ENCODE measurements at regions not wholly inside any gene's neighbourhood (a gene's known extent, or its start where the extent isn't known, plus 50 kb on each side); places are given as distances from the start of the nearest gene placed in this dataset.

GRCh38 chr11:37378958-37379357 is 780.9 kb upstream of the RAG2 start:
- FAIRE-seq (no peak), ATAC-seq (no peak), DNase-seq (ENCODE audit: low read depth, low spot score) (no peak)
- Histone ChIP-seq H3K9ac (ENCODE audit: control insufficient read depth, insufficient read depth, low read length) (no peak overlapping the region), H3K4me2 (ENCODE audit: control insufficient read depth, insufficient read depth) (no peak overlapping the region), H2AFZ (ENCODE audit: control insufficient read depth, low read depth, low read length) (no peak overlapping the region), H4K20me1 (ENCODE audit: control insufficient read depth, insufficient read depth) (no peaks in the 10 kb centered on the region), H3K27ac (ENCODE audit: control insufficient read depth, insufficient read depth) (no peak overlapping the region), H3K27me3 (replicated peaks in 1 of 2; ENCODE audit: control insufficient read depth in 2 of 2, insufficient read depth in 2 of 2, low read length in 1 of 2) (no peaks in the 10 kb centered on the region), H3K9me3 (replicated peaks; ENCODE audit: control insufficient read depth, insufficient read depth, low read length) (no peaks in the 10 kb centered on the region), H3K79me2 (ENCODE audit: control insufficient read depth, insufficient read depth, low read length) (no peaks in the 10 kb centered on the region), H3K4me1 (ENCODE audit: control insufficient read depth, insufficient read depth, low read length) (no peaks in the 10 kb centered on the region), H3K36me3 (ENCODE audit: control insufficient read depth in 2 of 2, insufficient read depth in 2 of 2, low read length in 1 of 2) (no peaks in the 10 kb centered on the region), H3K4me3 (no peak overlapping the region)
- TF ChIP-seq PML (IDR thresholded peaks at IDR 0.05; ENCODE audit: low read length) (no peak), KLF5 (IDR thresholded peaks at IDR 0.05; ENCODE audit: partially characterized antibody) (no peak), POLR2A (IDR thresholded peaks at IDR 0.05; ENCODE audit: low read depth, low read length) (no peak), SMC3 (IDR thresholded peaks at IDR 0.05; ENCODE audit: borderline replicate concordance, low read length) (no peak), MXI1 (IDR thresholded peaks at IDR 0.05; ENCODE audit: low read depth, low read length) (no peak), MYC (IDR thresholded peaks at IDR 0.05; ENCODE audit: insufficient read depth, insufficient read length, insufficient replicate concordance, low read length, severe bottlenecking) (no peak), IKZF1 (conservative IDR thresholded peaks at IDR 0.05) (no peak), NFIC (IDR thresholded peaks at IDR 0.05; ENCODE audit: low read depth, low read length) (no peak), TCF12 (IDR thresholded peaks at IDR 0.05; ENCODE audit: low read depth, low read length) (no peak), KAT2A (conservative IDR thresholded peaks at IDR 0.05; ENCODE audit: control insufficient read depth, low read depth, low read length) (no peak)
- ChIA-PET SMC1A (ENCODE audit: uncharacterized antibody, unreplicated experiment) (no interaction called here), RAD21 (ENCODE audit: unreplicated experiment) (no interaction called here), POLR2A (no interaction called here), CTCF (no interaction called here)
- intact Hi-C loops (cut with micrococcal nuclease; ENCODE audit: unreplicated experiment) (no loop called here), in situ Hi-C loops (cut with MboI) (no loop called here)
- 4% methylated on average over 1 of the region's 1 CpG for WGBS (ENCODE audit: insufficient coverage, insufficient replicate concordance, low lambda C conversion rate, missing lambda C conversion rate)
- no TSS peak for BruUV-seq (replicated peaks)

- 2% methylated on average over 2 of the region's 2 CpGs for WGBS (ENCODE audit: insufficient coverage, insufficient replicate concordance, low lambda C conversion rate, missing lambda C conversion rate)
- ATAC-seq (no peak), FAIRE-seq (no peak), DNase-seq (ENCODE audit: low read depth, low spot score) (no peak)
- BruUV-seq (replicated peaks): no TSS peak
- H3K4me3 ChIP-seq: no peak overlapping the region
- H4K20me1 ChIP-seq (ENCODE audit: control insufficient read depth, insufficient read depth): no peaks in the 10 kb centered on the region
- no peaks in the 10 kb centered on the region for H3K27me3 ChIP-seq (replicated peaks in 1 of 2; ENCODE audit: control insufficient read depth in 2 of 2, insufficient read depth in 2 of 2, low read length in 1 of 2)
- no peak overlapping the region for H2AFZ ChIP-seq (ENCODE audit: control insufficient read depth, low read depth, low read length)
- H3K4me1 ChIP-seq (ENCODE audit: control insufficient read depth, insufficient read depth, low read length): no peaks in the 10 kb centered on the region
- H3K79me2 ChIP-seq (ENCODE audit: control insufficient read depth, insufficient read depth, low read length): no peaks in the 10 kb centered on the region
- POLR2A ChIA-PET: no interaction called here
- no peak overlapping the region for H3K27ac ChIP-seq (ENCODE audit: control insufficient read depth, insufficient read depth)
- no peak overlapping the region for H3K9ac ChIP-seq (ENCODE audit: control insufficient read depth, insufficient read depth, low read length)
- no peaks in the 10 kb centered on the region for H3K36me3 ChIP-seq (ENCODE audit: control insufficient read depth in 2 of 2, insufficient read depth in 2 of 2, low read length in 1 of 2)
- in situ Hi-C loops (cut with MboI): no loop called here
- H3K9me3 ChIP-seq (replicated peaks; ENCODE audit: control insufficient read depth, insufficient read depth, low read length): no peaks in the 10 kb centered on the region
- intact Hi-C loops (cut with micrococcal nuclease; ENCODE audit: unreplicated experiment): no loop called here
- RAD21 ChIA-PET (ENCODE audit: unreplicated experiment): no interaction called here
- SMC1A ChIA-PET (ENCODE audit: uncharacterized antibody, unreplicated experiment): interaction anchor here (0.7 to 1.0 kb wide), 2 partner anchors 30 to 35 kb away, joined by 3 read pairs; no protein-coding TSS in a partner anchor
- H3K4me2 ChIP-seq (ENCODE audit: control insufficient read depth, insufficient read depth): no peak overlapping the region
- CTCF ChIA-PET: no interaction called here
- TF ChIP-seq EGR1 (IDR thresholded peaks at IDR 0.05; ENCODE audit: borderline replicate concordance in 1 of 2, low read depth in 2 of 2, low read length in 2 of 2): no peak
- TF ChIP-seq NFIC (IDR thresholded peaks at IDR 0.05; ENCODE audit: low read depth, low read length): no peak
- TF ChIP-seq SUZ12 (IDR thresholded peaks at IDR 0.05; ENCODE audit: unreplicated experiment): no peak
- TF ChIP-seq ZBTB40 (IDR thresholded peaks at IDR 0.05; ENCODE audit: borderline replicate concordance): no peak
- no peak for TF ChIP-seq BRCA1 (IDR thresholded peaks at IDR 0.05; ENCODE audit: low read depth, low read length)
- no peak for TF ChIP-seq YY1 (IDR thresholded peaks at IDR 0.05; ENCODE audit: low read depth, low read length)
- TF ChIP-seq NR2C2 (IDR thresholded peaks at IDR 0.05; ENCODE audit: borderline replicate concordance, control insufficient read depth, insufficient read length, low read depth): no peak
- TF ChIP-seq RB1 (IDR thresholded peaks at IDR 0.05; ENCODE audit: borderline replicate concordance): no peak
- TF ChIP-seq RAD51 (IDR thresholded peaks at IDR 0.05): no peak
Observed at GRCh38 chr11:37372667-37373066, 774.6 kb upstream of the RAG2 start.

Data from GM12878 (cell line).